ENCODE measurements at regions not wholly inside any gene's neighbourhood (a gene's known extent, or its start where the extent isn't known, plus 50 kb on each side); places are given as distances from the start of the nearest gene placed in this dataset.

DNA sequence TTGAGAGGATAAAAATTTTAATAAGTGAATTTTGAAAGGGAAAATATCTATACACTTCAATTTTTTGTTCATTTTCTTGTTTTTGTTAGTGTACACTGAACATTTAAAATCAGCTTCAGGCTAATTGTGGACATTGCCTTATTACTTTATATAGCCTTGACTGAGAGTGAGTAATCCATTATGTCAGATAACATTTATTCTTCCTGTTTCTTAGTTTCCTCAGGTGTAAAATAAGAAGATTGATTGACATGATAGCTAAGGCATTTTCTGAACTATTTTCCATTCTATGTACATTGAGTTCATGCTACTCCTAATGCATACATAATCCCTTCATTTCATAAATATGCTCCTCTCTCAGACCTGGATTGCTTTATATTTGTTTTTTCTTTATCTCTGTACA is 607.3 kb upstream of the AADAT start:
- TF ChIP-seq EP300 (IDR thresholded peaks at IDR 0.05; ENCODE audit: low read length) = no peak
- TF ChIP-seq, protein P1, sequence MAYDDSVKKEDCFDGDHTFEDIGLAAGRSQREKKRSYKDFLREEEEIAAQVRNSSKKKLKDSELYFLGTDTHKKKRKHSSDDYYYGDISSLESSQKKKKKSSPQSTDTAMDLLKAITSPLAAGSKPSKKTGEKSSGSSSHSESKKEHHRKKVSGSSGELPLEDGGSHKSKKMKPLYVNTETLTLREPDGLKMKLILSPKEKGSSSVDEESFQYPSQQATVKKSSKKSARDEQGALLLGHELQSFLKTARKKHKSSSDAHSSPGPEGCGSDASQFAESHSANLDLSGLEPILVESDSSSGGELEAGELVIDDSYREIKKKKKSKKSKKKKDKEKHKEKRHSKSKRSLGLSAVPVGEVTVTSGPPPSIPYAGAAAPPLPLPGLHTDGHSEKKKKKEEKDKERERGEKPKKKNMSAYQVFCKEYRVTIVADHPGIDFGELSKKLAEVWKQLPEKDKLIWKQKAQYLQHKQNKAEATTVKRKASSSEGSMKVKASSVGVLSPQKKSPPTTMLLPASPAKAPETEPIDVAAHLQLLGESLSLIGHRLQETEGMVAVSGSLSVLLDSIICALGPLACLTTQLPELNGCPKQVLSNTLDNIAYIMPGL (CRISPR knock-in tag; IDR thresholded peaks at IDR 0.05) = no peak
- TF ChIP-seq CAMTA2 (CRISPR knock-in tag; conservative IDR thresholded peaks at IDR 0.05) = no peak
- no peak for TF ChIP-seq FOXJ3 (CRISPR knock-in tag; IDR thresholded peaks at IDR 0.05)
- TF ChIP-seq CBX1 (IDR thresholded peaks at IDR 0.05; ENCODE audit: low read depth) = no peak
- no peak for TF ChIP-seq POLR2A (conservative IDR thresholded peaks at IDR 0.05)
- no peak for TF ChIP-seq CBX2 (IDR thresholded peaks at IDR 0.05; ENCODE audit: insufficient read depth, low read length, poor library complexity, severe bottlenecking)

Measured in K562 (cell line).